ENCODE measurements at regions not wholly inside any gene's neighbourhood (a gene's known extent, or its start where the extent isn't known, plus 50 kb on each side); places are given as distances from the start of the nearest gene placed in this dataset.

DNA sequence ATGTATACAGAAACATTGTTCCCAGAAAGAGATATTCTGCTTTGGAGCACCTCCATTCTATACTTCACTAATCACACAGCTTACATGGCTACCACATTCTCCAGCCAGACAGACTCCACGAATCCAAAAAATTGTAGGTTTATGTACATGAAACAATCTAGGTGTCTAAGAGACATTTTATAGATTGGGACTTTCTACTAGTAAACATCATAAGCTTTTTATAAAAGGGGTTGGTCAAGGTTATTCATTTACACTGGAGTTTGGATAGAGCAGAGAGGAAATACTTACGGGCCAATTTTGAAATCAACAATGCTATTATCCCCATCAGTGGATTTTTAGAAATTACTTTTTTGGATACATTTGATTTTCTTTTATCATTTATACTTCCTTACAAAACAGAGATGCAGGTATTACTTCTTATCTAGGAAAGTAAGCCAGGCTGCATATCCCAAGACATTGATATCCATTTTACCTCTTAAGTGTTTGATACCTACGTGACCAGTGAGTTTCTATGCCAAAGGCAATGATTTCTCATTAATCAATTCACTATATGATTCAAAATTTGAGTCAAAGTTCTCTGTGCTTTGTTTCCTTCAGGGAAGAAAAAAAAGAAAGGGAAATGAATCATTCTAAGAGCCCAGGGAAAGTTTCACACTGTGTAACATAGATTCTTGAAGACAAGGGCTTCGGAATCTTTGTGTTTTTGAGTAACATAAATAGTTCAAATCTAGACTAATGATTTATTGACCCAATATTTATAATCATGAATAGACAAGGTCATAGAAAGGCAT is 140.5 kb downstream of the PTH2R start:
- TF ChIP-seq, protein P1, sequence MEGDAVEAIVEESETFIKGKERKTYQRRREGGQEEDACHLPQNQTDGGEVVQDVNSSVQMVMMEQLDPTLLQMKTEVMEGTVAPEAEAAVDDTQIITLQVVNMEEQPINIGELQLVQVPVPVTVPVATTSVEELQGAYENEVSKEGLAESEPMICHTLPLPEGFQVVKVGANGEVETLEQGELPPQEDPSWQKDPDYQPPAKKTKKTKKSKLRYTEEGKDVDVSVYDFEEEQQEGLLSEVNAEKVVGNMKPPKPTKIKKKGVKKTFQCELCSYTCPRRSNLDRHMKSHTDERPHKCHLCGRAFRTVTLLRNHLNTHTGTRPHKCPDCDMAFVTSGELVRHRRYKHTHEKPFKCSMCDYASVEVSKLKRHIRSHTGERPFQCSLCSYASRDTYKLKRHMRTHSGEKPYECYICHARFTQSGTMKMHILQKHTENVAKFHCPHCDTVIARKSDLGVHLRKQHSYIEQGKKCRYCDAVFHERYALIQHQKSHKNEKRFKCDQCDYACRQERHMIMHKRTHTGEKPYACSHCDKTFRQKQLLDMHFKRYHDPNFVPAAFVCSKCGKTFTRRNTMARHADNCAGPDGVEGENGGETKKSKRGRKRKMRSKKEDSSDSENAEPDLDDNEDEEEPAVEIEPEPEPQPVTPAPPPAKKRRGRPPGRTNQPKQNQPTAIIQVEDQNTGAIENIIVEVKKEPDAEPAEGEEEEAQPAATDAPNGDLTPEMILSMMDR (IDR thresholded peaks at IDR 0.05) = no peak
- TF ChIP-seq EZH2 (IDR thresholded peaks at IDR 0.05; ENCODE audit: borderline replicate concordance, insufficient read depth, low read depth, low read length, poor library complexity, severe bottlenecking) = no peak
